ENCODE measurements at regions not wholly inside any gene's neighbourhood (a gene's known extent, or its start where the extent isn't known, plus 50 kb on each side); places are given as distances from the start of the nearest gene placed in this dataset.

DNA sequence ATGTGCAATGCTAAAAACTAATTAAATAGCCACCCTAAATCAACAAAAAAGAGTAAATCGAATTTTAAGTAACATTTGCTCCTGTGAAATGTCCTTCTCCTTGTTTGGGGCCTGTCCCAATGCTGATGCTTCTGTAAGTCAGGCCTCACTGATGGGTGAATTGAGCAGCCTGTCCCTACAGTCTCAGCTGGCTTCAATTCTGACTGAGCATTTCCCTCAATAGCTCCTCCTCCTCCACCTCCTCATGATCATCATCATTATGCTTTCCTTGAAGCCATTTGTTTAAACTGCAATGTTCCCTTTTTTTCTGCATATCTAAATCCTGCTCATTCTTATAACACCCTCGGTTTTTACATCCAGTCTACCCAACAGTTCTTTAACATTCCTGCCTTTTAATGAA is 137.2 kb upstream of the CELF4 start:
- DNase-seq, result no peak

DNA sequence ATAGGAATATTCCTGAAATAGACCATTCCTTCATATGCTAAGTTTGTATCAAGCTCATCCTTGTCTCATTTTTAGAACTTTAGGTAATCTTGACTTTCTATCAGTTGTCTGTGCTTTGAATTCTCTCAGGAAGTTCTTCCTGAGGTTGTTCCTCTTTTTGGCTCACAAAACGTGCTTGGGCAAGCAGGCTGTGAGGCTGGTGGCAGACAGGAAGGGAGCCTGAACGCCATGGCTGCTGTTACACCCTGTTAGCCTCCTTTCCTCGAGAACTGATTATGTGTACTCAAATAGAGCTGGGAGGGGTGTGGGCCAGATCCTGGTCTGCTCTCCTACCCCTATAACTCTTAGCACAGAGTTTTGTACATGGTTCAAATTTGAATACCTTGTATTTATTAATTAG is 136.4 kb upstream of the CELF4 start:
- no peak for DNase-seq

DNA sequence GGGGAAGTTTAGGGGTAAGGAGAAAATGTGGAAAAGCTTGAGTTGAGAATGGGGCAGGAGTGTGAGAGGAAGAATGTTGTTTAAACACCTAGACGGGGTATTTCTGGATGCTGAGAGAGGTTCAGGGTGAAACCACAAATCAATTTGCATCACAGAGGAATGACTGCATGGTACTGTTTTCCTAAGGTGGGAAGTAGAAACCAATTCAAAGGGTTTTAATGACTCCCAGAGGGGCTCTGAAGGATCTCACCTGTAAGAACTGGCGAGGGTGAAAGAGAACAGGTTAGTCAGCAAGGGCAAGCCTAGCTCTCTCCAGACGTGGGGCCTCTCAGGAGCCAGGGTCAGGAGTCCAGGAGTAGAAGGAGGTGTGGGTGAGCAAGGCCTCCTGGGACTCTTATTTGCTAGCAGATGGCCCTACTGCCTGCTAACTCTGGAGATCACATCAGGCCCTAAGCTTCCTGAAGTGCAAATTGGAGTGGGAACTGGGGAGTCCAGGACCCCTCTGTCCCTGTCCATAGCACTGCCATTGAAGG is 133.0 kb upstream of the CELF4 start:
- peak; percentile 16 for DNase-seq

DNA sequence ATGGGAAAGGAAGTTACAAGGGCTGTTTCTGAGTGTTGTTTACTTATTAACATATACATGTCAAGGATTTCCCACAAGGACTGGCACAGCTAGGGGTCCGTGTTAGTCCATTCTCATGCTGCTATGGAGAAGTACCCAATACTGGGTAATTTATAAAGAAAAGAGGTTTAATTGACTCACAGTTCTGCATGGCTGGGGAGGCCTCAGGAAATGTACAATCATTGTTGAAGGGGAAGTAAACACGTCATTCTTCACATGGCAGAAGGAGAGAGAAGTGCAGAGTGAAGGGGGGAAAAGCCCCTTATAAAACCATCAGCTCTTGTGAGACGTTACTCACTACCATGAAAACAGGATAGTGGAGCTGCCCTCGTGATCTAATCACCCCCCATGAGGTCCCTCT is 128.9 kb upstream of the CELF4 start:
- no peak for DNase-seq

DNA sequence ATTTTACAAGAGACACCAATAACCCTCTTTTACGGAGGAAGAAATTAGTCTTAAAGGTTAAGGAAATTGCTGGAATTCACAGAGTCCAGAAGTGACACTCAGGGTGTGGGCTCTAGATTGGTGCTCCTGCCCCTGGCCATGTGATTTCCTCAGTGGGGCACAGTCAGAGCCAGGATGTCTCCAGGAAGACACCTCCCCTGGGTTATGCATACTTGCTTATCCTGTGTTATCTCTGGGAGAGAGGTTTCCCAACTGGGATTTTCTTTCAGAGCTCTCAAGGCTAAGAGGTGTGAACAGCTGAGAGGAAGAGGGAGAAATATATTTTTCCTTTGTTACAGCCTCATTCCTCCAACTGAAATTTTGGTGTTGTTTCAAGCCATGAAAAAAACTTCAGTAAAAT is 125.6 kb upstream of the CELF4 start:
- DNase-seq, result no peak

DNA sequence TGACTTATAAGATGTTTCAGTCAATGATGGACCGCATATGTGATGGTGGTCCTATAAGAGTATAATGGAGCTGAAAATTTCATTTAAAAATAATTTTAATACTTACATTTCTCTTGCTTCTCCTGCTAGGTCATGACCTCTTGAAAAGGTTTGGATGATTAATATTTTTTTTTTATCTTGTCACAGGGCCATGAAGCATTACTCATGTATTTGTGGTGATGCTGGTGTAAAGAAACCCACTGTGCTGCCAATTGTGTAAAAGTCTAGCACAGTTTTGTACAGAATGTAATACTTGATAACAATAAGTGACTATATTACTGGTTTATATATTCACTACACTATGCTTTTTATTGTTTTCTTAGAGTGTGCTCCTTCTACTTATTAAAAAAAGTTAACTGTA is 124.2 kb upstream of the CELF4 start:
- DNase-seq, result no peak

DNA sequence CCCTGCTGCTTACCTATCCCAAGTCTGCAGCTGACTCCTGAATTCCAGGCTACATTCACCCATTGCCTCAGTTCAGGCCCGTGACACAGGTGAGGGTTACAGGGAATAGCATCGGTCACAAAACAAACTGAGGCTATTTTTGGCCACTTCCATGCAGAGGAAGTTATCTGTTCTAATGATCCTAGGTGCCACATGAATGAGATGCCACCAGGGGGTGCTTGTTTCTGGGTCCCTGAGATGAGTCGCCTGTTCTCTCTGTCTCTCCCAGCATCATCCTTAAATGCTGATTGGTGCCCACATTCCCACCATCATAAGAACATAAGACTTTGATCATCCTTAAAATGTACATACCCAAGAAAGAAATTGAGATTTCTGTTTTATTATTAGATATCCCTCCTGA is 119.0 kb upstream of the CELF4 start:
- no peak for DNase-seq

DNA sequence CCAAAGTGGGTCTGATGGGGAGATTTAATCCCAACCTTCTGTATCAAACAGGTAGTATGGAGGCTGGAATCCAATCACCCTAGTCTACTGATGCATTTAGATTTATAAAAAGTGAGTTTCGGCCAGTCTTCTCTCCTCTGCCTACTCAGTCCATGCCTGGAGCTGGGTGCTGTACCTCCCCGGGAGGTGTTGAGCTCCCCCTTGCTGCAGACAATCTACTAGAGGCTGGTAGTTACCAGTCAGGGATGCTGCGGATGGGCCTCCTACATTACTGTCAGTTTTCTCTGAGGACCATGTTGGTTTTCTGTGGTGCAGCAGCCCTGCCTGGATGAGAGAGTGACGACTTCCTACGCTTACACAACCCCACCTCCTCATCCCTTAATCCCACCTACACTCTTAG is 118.6 kb upstream of the CELF4 start:
- DNase-seq, result no peak

DNA sequence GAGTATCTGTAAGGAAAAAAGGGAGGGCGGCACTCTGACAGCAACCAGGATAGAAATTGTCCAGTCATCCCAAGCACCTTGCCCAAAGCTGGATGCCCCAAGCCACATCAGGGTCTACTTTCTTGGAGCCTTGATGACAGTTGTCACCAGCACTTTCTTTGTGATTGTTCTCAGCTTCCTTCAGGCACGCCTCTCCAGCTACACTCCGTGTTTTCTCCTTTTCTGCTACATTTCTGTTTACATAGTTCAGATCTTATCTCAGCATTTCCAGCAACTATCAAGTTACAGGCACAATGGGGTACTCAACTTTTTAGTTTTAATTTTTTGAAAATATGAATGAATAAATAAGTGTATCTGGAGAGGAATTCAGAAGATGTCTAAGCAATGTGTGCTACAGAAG is 115.3 kb upstream of the CELF4 start:
- DNase-seq, result no peak

DNA sequence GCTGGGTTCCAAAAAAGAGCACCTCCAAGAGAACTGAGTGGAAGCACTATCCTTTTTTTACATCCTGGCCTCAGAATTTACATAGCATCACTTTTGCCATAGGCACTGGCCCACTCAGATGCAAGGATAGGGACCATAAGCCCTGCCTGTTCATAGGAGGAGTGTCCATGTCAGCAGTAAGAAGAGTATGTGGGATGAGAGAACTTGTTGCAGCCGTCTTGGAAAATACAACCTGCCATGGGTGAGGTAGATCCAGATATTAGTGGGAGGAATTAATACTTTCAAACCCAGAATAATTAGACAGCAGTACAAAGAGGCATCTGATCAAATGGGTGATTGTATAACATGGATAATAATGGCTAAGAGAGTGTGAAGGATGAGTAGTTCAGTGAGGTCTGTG is 110.7 kb upstream of the CELF4 start:
- DNase-seq, result no peak

DNA sequence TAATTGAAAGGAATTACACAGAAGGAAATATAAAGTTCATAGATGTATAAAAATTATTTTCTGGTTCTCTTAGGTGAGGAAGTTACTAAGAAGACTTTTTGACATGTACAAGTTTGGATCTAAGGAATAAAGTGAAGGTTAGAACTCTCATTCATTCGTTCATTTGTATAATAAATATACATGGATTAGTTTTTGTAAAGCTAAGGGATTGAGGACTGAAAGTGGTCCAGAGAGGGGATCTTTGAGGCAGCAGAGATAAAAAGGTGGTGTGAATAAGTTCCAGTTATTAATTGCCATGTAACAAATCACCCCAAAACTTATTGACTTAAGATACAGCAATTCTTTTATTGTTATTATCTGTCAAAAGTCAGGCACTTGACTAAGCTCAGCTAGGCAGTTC is 110.1 kb upstream of the CELF4 start:
- DNase-seq, result no peak

DNA sequence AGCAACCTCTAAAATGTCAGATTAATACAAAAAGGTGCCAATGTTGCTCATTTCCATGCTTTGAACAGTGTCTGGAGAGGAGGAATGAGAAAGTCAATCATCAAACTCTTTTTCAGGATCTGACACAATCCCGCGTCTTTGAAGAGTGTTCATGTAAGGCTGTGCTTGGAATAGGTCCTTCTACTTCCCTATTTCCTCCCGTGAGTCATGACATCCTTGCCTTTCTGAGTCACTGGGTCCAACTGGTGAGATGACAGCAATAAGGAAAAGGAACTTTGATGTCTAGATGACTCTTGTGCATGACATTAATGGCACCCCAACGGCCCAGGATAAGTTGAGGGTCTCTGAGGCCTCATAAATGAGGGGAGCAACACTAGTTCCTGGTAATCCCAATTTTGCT is 109.0 kb upstream of the CELF4 start:
- no peak for DNase-seq

DNA sequence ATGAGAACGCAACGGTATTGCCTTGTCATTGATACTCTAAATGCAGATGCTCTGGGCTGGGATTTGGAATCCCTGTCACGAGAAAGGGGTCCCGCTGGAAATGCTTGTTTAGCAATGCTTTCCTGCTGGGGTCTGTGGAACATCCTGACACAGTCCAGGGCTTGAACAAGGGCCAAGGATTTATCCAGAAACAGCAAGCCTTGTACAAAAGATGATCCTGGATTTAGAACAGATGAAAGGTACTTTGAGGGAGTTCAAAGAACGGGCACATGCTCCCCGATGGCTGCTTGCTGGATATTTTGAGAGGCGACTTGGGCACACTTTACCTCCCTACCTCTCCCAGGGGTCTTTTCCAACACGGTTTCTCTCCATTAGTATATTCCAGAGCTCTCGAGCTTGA is 108.1 kb upstream of the CELF4 start:
- no peak for DNase-seq

DNA sequence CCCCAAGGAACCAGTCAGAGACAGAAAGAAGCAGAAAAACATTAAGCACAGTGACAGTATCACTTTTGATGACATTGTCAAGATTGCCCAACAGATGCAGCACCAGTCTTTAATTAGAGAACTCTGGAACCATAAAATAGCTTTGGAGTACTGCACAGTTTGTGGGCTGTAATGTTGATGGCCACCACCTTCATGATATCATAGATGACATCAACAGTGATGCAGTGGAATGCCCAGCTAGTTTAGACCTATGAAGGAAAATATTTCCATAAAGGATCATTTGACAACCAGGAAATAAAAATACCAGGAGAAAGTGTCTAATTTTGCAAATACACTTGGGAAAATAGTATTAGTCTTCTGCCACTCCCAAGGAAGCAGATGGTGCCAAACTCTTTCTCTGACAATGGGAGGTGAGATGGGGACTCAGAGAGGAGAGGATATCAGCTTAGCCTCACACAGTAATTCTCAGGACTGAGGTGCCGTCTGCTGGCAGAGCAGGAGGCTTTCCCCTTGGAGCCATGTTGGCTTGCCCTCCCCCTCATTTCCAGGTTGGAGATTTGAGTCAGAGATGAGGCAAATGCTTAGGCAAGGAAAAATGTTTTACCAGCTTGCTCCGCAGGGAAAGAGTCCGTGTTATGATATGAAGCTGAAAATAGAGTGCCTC is 107.5 kb upstream of the CELF4 start:
- no peak for DNase-seq

DNA sequence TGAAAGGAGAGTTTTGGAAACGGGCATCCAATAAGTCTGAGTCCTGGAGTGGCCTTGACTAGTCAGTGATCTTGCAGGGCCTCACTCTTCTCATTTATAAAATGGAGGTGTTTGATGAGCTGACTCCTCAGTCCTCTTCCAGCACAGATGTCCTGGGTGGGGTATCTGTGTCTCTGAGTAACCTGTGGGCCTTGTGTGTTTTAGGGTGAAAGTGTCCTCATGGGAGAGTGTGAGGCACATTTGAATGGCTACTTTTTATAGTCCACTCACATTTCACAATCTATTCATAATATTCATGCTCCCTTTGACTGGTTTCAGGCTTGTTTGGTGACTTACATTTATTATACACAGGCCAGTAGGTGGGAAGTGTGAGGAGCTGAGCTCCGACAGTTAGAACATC is 106.4 kb upstream of the CELF4 start:
- no peak for DNase-seq

DNA sequence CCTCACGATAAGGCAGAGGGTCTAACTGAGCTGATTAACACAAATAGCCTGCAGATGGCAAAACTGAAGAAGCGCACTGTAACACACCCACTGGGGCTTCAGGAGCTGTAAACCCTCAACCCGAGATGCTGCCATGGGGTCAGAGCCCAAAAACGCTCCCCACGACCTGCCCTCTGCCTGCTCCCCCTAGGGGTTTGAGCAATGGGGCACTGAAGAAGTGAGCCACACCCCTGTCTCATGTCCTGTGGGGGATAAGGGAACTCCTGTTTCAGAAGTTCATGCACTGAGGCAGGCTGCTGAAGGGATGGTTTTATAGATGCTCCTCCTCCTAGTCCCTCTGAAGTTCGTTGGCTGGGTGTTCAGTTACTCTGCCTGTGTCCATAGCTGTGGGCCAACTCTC is 105.9 kb upstream of the CELF4 start:
- DNase-seq, result no peak

DNA sequence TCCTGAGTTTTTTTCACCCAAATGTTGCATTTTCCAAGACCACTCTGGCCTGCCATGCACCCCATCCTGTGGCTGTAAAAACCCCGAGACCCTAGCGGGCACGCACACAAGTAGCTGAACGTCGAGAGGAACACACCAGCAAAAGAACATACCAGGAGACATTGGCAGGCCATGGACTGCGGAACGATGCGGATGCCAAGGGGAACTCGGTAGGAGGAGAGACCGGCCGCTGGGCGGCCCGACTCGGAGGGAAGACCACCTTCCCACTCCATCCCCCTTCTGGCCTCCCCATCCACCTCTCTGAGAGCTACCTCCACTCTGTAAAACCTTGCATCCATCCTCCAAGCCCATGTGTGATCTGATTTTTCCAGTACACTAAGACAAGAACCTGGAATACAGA is 105.5 kb upstream of the CELF4 start:
- no peak for DNase-seq

DNA sequence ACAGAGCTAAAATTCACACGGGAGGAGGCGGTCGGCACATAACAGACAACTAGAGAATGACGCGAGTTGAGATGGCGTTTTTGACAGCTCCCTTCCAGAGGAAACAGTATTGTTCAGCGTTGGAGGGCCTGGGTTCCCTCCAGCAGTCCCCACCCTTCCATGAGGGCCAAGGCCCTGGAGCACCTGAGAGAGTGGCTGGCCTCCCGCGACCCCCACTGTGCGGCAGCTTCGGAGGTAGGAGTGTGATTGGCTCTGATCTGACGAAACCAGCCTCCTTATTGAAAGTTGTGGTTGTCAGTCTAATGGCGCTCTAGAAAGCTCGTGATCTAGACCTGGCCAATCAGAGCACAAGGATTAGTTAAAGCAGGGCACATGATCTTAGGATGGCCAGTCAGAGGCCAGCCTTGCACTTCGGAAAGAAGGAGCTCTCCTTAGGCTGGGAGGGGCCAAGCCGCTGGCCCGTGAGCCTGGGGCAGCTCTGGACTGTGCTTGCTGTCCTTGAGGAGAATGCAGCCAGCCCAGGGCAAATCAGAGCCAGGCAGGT is 104.5 kb upstream of the CELF4 start:
- no peak for DNase-seq

DNA sequence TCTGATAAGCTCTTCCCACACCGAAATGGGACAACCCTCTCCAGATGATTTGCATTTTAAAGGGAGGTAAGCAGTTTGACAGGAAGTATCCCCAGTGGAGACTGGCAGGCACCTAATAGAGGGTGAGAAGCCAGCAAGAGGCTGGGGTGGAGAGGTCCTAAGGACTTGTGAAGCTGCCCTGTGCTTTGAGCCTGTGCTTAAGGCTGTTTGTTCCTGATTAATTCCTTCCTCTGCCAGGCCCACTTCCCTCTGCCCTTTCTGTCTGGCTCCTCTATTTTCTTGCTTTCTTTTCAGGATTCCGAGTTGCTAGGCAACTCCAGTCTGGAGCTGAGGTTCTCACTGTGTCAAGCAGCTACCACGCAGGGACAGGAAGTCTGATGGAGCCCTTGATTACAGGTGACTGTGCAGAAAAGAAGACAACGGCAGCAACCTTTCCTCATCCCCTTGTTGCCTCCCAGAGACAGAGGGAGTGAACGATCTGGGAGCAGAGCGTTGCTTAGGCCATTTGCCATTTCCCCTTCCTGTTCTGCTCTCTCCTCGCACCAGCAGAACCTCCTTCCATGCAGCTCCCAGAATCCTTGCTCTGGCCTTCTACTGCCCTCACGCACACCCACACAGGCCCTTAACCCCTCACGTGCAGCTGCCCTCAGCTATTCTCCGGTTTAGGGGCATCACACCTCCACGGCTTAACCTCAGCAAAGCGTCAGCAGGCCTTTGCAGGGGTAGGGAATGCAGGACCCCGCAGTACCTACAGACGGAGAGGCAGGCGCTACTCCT is 103.6 kb upstream of the CELF4 start:
- no peak for DNase-seq

DNA sequence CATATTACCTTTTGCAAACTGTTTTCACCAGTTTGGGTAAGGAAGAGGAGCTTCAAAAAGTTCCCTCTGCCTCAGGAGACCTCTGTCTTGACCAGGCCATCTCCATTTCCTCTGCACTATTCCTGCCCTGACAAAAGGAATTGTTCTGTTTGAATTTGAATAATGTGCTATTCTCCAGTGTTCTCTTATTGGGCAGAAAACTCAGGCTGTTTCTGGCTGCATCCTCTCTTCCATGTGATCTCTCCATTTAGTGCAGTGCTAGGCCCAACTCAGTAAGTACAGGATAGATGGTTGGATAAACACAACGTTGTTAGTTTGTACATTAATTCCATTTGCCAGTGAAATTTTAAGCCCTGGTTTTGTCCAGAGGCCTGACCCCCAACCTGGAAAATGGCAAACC is 102.2 kb upstream of the CELF4 start:
- DNase-seq, result no peak

DNA sequence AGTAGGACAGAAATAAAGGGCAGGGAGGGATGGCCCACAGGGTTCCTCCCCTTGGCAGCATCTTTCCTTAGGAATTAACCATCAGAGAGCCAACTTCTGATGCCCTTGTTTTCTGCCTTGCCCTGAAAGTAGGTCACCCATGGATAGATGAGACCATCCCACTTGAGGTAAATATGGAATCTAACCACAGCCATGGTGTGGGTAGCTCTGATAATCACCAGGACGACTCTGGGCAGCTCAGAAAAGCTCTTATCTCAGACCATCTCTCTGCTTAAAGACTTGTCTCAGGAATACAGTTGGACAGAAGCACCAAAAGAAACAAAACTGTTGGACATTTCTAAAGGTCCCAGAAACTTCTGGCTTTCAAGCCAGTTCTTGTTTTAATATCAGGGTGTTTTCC is 101.4 kb upstream of the CELF4 start:
- no peak for DNase-seq

DNA sequence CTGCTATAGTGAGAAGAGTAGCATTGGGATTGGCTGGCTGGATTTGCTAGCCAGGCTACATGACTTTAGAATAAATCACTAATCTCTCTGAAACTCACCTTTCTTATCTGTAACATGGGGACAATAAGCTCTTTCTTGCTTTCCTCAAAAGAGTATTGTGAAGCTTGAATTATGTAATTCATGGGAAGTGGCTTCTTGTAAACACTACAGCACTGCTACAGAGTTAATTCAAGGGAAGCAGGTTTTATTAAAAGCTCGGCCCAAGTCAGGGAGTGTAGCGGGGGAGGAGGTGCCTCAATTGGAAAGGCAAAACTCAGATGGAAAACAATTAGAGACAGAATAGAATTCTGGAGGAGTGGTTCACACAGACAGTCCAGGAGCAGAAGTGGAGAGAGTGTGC is 100.9 kb upstream of the CELF4 start:
- DNase-seq, result no peak

DNA sequence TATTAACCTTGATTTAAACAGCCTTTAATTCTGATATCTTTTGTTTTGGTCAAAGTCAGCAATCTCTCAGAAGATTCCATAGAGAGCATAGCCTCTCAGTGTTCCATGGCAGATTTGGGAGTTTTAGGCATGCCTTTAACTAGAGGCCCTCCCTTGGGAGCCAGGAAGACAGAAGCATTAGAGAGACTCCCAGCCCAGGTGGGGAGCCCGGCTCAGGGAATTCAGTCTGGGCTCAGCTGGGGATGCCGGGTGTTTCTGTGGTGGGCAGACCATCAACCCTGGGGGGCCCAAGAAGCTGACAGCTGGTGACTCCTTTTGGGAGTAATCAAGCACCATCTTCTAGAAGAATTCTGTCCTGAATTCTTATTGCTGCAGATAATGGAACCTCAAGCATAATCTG is 99.7 kb upstream of the CELF4 start:
- DNase-seq, result no peak

DNA sequence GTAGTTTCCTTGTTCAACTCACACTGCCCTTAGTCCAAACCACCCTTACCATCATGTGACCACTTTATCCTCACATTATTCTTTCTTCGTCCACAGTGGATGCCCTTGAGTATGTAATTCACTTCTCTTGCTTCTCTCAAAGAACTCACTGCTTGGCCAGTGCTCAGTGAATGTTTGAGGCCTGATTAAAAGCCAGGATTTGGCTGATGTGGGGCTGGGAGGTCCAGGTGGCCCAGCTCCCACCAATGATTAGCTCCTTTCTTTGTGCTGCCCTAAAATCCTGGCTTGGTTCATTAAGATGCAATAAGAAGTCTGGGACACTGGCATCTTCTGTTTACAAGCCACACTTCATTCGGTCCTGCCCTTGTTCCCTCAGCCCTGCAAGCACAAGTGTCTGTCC is 97.8 kb upstream of the CELF4 start:
- no peak for DNase-seq
